GM06990 (cell line): ENCODE measurements at regions not wholly inside any gene's neighbourhood (a gene's known extent, or its start where the extent isn't known, plus 50 kb on each side); places are given as distances from the start of the nearest gene placed in this dataset.

Experiments used
- DNase-seq: peaks from one replicate; pipeline ENCODE4 v3.0.0-alpha.2; 2011; ENCODE audit not compliant: insufficient read length; ENCODE audit errors: extremely low read depth
- H3K27me3 ChIP-seq: replicated peaks from 2 replicates; pipeline ENCODE4 v1.6.0; 2011; ENCODE audit warnings: low read length; ENCODE audit not compliant: control insufficient read depth, insufficient read depth
- H3K36me3 ChIP-seq: 2 replicates; pipeline ENCODE4 v1.5.1; 2011; ENCODE audit warnings: low read length; ENCODE audit not compliant: control insufficient read depth, insufficient read depth
- H3K4me3 ChIP-seq: replicated peaks from 2 replicates; pipeline ENCODE4 v1.5.1; 2011; ENCODE audit warnings: low read depth, mild to moderate bottlenecking, control low read depth, low read length
- CTCF ChIP-seq: IDR thresholded peaks from 2 replicates; pipeline ENCODE4 v1.5.1; 2011; ENCODE audit warnings: low read length, control low read depth, mild to moderate bottlenecking, inconsistent platforms; ENCODE audit not compliant: insufficient read depth, poor library complexity, severe bottlenecking

DNA sequence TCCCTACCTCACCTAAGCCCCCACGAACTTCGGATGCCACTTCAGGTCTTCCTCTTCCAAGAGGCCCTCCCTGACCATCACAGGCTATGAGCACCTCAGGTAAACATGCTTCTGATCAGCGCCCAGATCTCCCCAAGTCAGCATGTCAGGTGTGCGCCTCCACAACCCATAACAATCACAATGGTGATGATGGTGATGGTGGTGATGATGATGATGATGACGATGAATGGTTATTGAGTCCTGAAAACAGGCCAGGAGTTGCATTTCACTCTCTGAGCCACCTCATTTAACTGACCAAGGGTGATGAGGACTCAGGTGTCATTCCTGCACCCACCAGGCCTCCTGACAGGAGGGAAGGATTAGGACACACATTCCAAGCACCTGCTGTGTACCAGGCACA, 426.6 kb upstream of the SULF2 start:
- no peaks in the 10 kb centered on the region for H3K36me3 ChIP-seq
- no peaks in the 10 kb centered on the region; the same call in 1 of the 2 replicates for H3K27me3 ChIP-seq
- no peak overlapping the region for H3K4me3 ChIP-seq
- no peak for TF ChIP-seq CTCF
- DNase-seq = no peak

DNA sequence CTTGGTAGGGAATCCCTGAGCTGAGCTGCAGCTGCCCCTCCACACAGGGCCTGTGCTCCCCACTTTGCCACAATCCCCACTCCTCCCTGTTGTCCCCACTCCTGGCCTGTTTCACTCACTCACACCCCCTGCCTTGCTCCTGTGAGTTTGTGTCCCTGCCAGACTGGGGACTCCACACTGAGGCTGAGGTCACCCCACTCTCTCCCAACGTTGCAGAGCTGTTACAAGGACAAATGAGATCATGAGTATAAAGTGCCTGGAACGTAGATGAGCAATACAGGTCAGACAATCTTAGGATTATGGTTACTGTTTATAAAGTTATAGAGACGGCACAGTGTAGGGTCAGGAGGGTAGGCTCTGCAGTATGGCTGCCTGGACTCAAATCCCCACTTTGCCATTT, 426.0 kb upstream of the SULF2 start:
- no peak overlapping the region for H3K4me3 ChIP-seq
- no peaks in the 10 kb centered on the region; the same call in 1 of the 2 replicates for H3K27me3 ChIP-seq
- DNase-seq = no peak
- TF ChIP-seq CTCF = no peak
- no peaks in the 10 kb centered on the region for H3K36me3 ChIP-seq

DNA sequence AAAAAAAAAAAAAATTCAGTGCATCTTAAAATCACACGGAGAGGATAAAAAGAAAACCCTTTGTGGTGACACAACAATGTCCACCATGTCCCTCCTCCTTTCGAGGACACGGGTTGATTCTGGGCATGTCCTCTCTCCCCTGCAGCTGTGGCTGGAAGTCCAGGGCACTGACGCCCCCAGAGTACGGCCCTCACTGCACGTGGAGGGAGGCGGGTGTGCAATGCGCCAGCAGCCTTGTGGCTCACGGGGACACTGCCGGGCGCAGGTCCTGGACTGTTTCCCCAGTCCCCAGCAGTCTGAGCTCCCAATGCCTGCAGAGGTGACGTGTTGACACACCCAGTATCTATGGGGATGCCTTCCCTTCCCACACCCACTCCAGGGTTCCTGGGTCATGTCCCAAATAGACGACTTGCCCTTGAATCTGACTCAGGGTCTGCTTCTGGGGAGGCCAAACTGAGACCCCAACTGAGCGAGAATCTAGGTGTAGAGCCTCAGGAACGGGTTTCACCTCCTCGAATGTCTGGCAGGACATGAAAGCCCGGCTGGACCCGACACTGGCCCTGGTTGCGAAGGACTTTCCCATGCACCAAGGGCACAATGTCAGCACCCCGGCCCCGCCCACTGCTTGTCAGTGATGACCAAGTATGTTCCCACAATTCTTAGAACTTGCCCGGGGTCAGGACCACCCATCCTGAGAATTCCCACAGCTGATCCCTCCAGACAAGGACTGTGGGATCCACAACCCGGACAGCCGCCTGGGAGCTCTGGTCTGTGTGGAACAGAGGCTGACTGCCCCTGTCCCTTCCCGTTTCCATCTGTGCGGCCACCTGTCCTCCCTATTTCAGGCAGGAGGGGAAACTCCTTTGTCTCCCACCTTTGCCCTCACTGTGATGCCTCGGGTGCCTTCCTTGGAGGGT, 425.1 kb upstream of the SULF2 start:
- no peak for DNase-seq
- Histone ChIP-seq H3K27me3 (no peaks in the 10 kb centered on the region; the same call in 1 of the 2 replicates), H3K4me3 (no peak overlapping the region), H3K36me3 (no peaks in the 10 kb centered on the region)
- no peak for TF ChIP-seq CTCF

- Histone ChIP-seq H3K4me3 (no peak overlapping the region), H3K27me3 (no peaks in the 10 kb centered on the region; the same call in 1 of the 2 replicates), H3K36me3 (no peaks in the 10 kb centered on the region)
- no peak for TF ChIP-seq CTCF
- DNase-seq = no peak
Observed at GRCh38 chr20:48209102-48209501, 423.8 kb upstream of the SULF2 start.

- TF ChIP-seq CTCF = no peak
- H3K4me3 ChIP-seq = no peak overlapping the region
- no peaks in the 10 kb centered on the region; the same call in 1 of the 2 replicates for H3K27me3 ChIP-seq
- DNase-seq = no peak
- H3K36me3 ChIP-seq = no peaks in the 10 kb centered on the region
Observed at GRCh38 chr20:48208176-48208575, 422.9 kb upstream of the SULF2 start.
